Esophagus squamous epithelium (tissue), 5 donors: ENCODE measurements at regions not wholly inside any gene's neighbourhood (a gene's known extent, or its start where the extent isn't known, plus 50 kb on each side); places are given as distances from the start of the nearest gene placed in this dataset.

Experiments used
- DNase-seq: peaks from one replicate; lab custom pipeline; 2025; lab: John Stamatoyannopoulos, UW
- H3K27ac ChIP-seq, 4 donors: fragments of 200-600 bp; sonication (generic); one replicate each; pipeline ENCODE4 v1.5.1; 2016 to 2019; ENCODE audit warnings: mild to moderate bottlenecking in 1 of 4
- H3K27me3 ChIP-seq, 4 donors: fragments of 200-600 bp; sonication (generic); 1 replicate in 3 of 4; 2 replicates in 1 of 4; pipeline versions ENCODE4 v1.5.1 to v1.6.0; 2017 to 2021; ENCODE audit warnings: antibody characterized with exemption in 1 of 4
- H3K36me3 ChIP-seq, 3 donors: fragments of 200-600 bp; sonication (generic); one replicate each; pipeline ENCODE4 v1.5.1; 2016 to 2019
- H3K4me1 ChIP-seq, 3 donors: fragments of 200-600 bp; sonication (generic); one replicate each; pipeline ENCODE4 v1.5.1; 2017 to 2019
- H3K4me3 ChIP-seq, 4 donors: fragments of 200-600 bp; sonication (generic); 1 replicate in 3 of 4; 2 replicates in 1 of 4; pipeline ENCODE4 v1.5.1; 2016 to 2019; ENCODE audit warnings: mild to moderate bottlenecking in 2 of 4, moderate library complexity in 1 of 4
- H3K9me3 ChIP-seq, 3 donors: fragments of 200-600 bp; sonication (generic); one replicate each; pipeline ENCODE4 v1.5.1; 2016 to 2019
- CTCF ChIP-seq, 6 experiments: fragments of 450-650 bp in 4 of 6; fragments of 200-600 bp in 2 of 6; sonication (generic) in 2 of 6; IDR thresholded peaks; one replicate each; pipeline ENCODE4 v1.5.1; 2016 to 2019; ENCODE audit warnings: antibody characterized with exemption in 6 of 6, mild to moderate bottlenecking in 4 of 6, moderate library complexity in 4 of 6
- POLR2A ChIP-seq, 4 donors: fragments of 450-650 bp; IDR thresholded peaks; one replicate each; pipeline ENCODE4 v1.6.1; 2017; ENCODE audit warnings: antibody characterized with exemption in 4 of 4, mild to moderate bottlenecking in 4 of 4, moderate library complexity in 3 of 4
- WGBS, 2 donors: methylation state at CpG; one replicate each; pipeline ENCODE4 v1.1.5; 2018; 5-methylcytosine and 5-hydroxymethylcytosine counted together
- intact Hi-C: fragments of 100-400 bp; cut with DNase I; formaldehyde crosslinking; loops from one replicate; pipeline ENCODE4 v1.15.0; 2022
- donor health status: DM: yes; HTN: yes; CAD: no.

- intact Hi-C loops, result no loop called here
These were observed 302.4 kb upstream of the KITLG start for GRCh38 chr12:88882662-88883061.

GRCh38 chr12:88880051-88880450 lies 299.8 kb upstream of the KITLG start:
- TF ChIP-seq CTCF (IDR thresholded peaks at IDR 0.05) (no peak), POLR2A (IDR thresholded peaks at IDR 0.05) (no peak)
- no peaks in the 10 kb centered on the region for H3K9me3 ChIP-seq
- no peak for DNase-seq
- H3K4me3 ChIP-seq, result no peak overlapping the region
- H3K27me3 ChIP-seq, result no peaks in the 10 kb centered on the region
- H3K36me3 ChIP-seq, result no peaks in the 10 kb centered on the region
- H3K27ac ChIP-seq, result no peak overlapping the region
- no peaks in the 10 kb centered on the region for H3K4me1 ChIP-seq
- intact Hi-C loops, result no loop called here
- 72 to 88% methylated on average over 2 of the region's 2 CpGs for WGBS, 2 donors

More at GRCh38 chr12:88882662-88883061, 302.4 kb upstream of the KITLG start:
- H3K9me3 ChIP-seq, result no peaks in the 10 kb centered on the region
- no peaks in the 10 kb centered on the region for H3K36me3 ChIP-seq
- H3K4me3 ChIP-seq, result no peak overlapping the region
- no peaks in the 10 kb centered on the region for H3K4me1 ChIP-seq
- no peak overlapping the region for H3K27ac ChIP-seq
- TF ChIP-seq CTCF (IDR thresholded peaks at IDR 0.05), result no peak
- no peak for TF ChIP-seq POLR2A (IDR thresholded peaks at IDR 0.05)
- no peak for DNase-seq
- 83 to 100% methylated on average over 1 of the region's 1 CpG for WGBS, 2 donors
- no peaks in the 10 kb centered on the region for H3K27me3 ChIP-seq

- Histone ChIP-seq H3K9me3 (no peaks in the 10 kb centered on the region), H3K4me1 (no peaks in the 10 kb centered on the region), H3K27me3 (no peaks in the 10 kb centered on the region), H3K27ac (no peak overlapping the region), H3K4me3 (no peak overlapping the region), H3K36me3 (no peaks in the 10 kb centered on the region)
- WGBS, 2 donors, result 64 to 67% methylated on average over 2 of the region's 2 CpGs
- intact Hi-C loops, result no loop called here
- DNase-seq, result no peak
- TF ChIP-seq POLR2A (IDR thresholded peaks at IDR 0.05), result no peak
- no peak for TF ChIP-seq CTCF (IDR thresholded peaks at IDR 0.05)
These were observed 298.0 kb upstream of the KITLG start for GRCh38 chr12:88878295-88878694.

DNA sequence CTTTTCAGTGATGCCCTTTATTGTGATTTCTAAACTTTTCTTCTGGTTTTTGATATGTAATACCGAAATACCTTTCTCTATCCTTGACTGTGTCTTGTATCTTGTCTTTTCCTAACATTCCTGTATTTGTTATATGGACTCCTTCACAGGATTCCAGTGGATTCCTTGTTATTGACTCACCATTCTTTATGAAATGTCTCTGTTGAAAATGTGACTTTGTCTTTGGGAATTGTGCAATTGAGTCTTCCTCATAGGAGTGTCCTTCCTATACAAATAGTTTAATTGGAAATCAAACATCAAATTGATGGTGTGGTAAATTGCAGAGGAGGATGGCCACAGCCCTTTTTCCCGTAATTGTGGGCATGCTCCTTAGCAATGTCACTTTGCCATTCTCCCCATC lies 296.6 kb upstream of the KITLG start:
- no peak overlapping the region for H3K27ac ChIP-seq
- H3K9me3 ChIP-seq, result no peaks in the 10 kb centered on the region
- no peaks in the 10 kb centered on the region for H3K36me3 ChIP-seq
- no peaks in the 10 kb centered on the region for H3K4me1 ChIP-seq
- H3K4me3 ChIP-seq, result no peak overlapping the region
- no peak for TF ChIP-seq POLR2A (IDR thresholded peaks at IDR 0.05)
- no peak for TF ChIP-seq CTCF (IDR thresholded peaks at IDR 0.05)
- intact Hi-C loops, result no loop called here
- 71 to 96% methylated on average over 2 of the region's 2 CpGs for WGBS, 2 donors
- no peak for DNase-seq
- H3K27me3 ChIP-seq, result no peaks in the 10 kb centered on the region

DNA sequence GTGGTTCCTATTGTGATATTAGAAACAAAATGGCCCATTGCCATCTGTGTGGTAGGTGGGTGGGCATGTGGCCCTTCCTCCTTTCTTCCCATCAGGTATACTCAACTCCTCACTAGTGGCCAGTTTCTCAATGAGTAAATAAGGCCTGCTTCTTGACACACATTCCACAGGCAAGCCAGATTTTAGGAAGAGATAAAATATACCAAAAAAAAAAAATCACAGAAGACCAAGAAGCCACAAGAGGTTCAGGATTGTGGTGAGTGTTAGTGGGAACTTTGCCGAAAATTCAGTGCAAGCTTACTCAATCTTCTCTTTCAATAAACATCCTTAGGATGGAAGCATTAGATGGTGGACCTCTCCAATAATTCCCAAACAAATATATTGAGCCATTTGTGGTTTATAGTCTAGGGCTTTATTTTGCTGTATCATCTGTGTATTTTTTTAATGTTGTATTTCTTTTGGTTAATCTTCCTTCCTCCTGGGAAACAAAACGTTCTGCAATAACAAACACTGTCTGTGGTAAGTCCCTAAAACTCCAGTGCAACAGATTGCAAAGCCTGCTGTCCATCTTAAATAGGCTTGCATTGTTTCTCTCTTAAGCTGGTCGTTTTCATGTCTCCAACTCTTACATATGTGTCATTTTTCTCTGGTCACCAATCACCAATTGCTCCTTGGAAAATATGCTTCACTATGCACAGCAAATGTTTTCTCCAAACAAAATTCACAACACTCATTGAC lies 289.9 kb upstream of the KITLG start:
- H3K4me3 ChIP-seq, result no peak overlapping the region
- 25 to 26% methylated on average over 3 of the region's 3 CpGs for WGBS, 2 donors
- TF ChIP-seq POLR2A (IDR thresholded peaks at IDR 0.05) (no peak), CTCF (IDR thresholded peaks at IDR 0.05) (no peak)
- no peaks in the 10 kb centered on the region for H3K36me3 ChIP-seq
- intact Hi-C loops, result no loop called here
- H3K27ac ChIP-seq, result peak overlapping the region in 1 of 4 donors; percentile 15
- no peaks in the 10 kb centered on the region for H3K9me3 ChIP-seq
- no peaks in the 10 kb centered on the region for H3K27me3 ChIP-seq
- DNase-seq, result no peak
- peaks cover 0 to 12% (median 4%) of the 10 kb centered on the region in 3 donors for H3K4me1 ChIP-seq
